ENCODE measurements at regions not wholly inside any gene's neighbourhood (a gene's known extent, or its start where the extent isn't known, plus 50 kb on each side); places are given as distances from the start of the nearest gene placed in this dataset.

DNA sequence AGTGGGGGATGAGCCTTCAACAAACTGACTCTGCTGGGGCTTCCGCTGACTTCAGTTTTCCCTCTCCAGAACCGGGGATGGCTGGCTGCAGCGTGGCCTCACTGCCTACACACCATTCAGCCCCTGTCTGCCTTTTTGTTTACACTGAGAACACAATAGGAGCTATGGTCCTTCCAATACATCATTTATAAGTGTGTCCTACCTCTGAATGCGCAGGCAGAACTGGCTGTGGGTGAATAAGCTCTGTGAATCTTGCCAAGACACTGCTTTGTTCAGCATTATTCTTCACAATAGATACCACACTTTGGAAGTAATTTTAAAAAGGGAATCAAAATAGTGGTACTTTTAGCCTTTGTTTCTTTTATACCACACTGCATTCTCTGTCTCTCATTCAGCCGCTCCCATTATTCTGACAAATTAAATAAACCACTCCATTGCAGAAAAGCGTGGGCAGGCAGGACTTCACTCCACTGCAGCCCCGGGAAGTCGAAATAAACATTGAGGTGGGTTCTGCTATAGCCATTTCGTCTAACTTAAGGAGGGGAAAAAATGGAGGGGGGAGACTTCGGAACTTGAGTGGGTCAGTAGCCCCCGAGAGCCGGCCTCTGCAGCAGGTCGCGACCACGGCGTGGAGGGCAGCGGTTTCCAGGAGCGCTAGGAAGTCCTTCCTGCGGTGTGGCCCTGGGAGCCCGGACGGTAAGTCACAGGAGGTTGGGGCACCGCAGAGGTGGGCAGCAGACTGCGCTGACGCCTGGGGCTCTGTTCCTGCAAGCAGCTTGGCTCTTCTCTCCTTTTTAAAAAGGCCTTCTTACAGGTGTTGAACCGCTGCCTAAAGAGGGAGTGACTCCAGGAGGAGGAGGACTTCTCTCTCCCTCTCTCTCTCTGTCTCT lies 94.8 kb upstream of the SOX1 start:
- DNase-seq, result no peak

DNA sequence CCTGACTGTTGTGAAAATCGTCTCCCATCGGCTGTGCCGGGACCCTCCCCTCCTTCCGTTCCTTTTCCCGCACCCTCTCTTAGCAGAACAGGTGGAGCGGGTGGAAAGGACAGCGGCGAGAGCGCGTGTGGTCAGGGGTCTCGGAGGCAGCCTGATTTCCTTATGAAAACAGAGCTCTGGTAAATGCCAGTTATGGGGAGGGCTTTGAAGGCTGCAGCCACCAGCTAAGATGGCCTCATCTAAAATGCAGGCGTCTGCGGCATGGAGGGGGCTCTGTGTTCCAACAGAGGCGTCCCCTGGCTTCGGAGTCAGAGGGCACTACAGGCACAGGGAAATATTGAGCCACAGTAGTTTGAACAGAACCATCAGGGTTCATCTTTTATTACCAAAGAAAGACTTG lies 93.8 kb upstream of the SOX1 start:
- no peak for DNase-seq

DNA sequence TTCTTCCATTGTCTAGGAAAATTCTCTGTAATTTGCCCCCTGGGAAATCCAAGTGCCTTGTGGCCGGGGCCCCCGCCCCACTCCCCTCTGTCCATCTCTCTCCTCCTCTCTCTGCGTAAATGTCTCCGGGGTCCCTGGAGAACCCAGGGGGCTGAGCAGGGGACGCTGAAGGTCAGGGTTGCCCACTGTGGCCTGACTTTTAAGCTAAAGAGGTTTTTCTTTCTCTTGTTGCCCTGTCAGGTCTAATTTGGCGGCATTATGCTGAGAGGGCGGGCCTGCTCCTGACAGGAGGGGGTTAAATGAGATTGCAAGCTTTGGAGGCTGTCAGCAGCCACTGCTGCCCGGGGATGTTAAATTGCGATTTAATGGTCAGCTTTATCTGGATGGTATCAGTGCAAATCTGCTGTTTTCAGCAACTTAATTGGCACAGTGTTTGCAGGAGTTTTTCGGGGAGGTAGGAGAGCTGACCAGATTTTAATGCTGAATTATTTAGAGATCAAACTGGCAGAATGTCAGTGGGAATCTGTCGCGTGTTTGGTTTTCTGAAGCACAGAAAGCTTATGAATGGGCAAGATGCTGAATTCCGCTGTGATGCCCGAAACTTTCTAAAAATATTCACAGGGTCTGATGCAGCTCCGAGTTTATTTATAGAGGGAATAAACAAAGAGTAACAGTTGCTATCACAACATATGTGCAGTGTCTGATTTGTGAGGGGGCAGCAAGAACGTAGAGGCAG lies 93.2 kb upstream of the SOX1 start:
- no peak for DNase-seq

DNA sequence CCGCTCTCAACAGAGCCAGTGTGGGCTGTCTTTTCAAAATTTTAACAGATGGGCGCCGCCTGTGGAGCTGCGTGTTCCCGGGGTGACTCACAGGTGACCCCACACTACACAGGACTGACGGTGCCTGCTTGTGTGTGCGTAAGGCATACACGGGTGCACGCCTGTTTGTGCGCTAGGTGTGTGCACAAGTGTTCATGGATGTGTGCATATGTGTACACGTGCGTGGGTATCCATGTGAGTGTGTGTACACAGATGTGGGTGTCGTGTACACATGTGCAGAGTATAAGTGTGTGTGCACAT lies 92.7 kb upstream of the SOX1 start:
- no peak for DNase-seq

DNA sequence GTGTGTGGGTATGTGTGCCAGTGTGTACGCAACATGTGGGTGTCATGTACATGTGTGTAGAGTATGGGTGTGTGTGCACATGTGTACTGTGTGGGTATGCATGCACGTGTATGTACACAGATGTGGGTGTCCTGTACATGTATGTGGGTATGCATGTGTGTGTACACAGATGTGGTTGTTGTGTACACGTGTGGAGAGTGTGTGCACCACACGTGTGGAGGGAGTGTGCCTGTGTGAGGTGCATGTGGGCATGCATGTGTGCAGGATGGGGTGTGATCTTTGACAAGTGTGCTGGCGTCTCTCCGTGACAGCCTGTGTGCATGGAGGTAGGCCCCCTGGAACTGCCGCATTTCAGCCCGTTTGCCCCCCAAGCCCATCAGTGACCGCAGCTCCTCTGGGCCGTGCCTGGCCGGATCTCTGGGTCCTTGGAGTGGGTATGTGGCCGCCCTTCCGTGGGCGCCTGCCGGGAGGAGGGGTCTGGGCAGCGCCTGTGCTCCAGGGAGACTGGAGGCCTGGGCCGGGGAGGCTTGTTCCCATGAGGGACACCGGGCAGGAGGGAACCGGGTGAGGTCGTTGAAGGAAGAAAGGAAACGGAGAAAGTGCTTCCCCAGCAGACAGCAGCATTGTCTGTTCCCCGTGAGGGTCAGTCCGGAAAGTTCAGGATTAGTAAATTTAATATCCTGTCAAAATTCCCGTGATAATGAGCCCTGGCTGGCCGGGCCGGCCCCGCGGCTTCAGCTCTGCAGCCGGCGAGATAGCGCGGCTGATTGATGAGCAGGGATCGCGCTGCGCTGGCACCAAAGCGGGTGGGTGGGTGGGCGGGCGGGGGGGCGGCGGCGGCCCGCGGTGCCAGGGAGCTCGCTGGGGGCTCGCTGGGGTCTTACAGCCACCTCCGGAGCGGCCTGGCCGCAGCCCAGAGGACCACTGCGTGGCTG lies 91.1 kb upstream of the SOX1 start:
- DNase-seq, result no peak

DNA sequence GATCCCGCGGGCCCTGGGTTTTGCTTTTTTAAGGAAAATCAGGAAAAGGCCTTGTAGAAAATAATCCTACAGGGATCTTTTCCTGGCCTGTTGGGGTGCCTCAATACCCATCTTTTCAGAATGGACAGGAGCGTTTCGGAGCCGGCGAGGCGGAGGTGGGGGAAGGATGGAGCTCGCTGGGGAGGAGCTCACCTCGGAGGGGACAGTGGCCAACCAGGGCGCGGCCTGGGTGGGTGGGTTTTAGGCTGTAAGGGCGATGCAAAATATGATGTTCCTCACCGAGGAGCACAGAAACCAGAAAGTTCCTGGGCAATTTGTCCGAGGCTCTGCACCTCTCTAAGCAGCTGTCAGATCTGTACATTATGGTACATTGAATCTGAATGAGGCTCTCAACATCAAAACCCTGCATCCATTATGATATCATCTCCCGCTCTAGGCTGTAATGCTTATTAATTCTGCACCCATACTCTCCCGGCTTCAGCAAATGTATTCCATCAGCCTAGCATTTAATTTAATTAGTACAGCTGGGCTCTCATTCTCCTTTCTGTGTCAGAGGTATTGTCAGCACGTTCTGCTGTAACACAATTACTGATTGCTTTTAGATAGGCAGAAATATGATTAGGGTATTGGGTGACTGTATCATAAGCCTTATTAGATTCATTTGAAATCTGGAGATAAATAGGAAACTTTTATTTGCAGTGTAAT lies 90.3 kb upstream of the SOX1 start:
- no peak for DNase-seq

DNA sequence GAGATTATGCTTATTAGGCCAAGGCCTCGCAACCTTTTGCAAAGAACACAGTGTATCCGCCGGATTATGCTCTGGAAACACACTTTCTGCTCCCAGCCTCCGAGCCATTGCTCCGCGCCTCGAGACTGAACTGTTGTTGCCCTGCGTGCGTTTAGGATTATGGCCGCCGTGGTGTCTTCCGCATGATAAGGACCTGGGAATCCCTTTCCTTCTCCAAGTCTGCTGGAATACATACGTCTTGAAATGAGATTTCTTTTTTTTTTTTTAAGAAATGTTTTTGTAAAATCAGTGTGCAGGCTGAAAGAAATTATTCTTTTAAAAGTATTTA lies 89.8 kb upstream of the SOX1 start:
- DNase-seq, result no peak

DNA sequence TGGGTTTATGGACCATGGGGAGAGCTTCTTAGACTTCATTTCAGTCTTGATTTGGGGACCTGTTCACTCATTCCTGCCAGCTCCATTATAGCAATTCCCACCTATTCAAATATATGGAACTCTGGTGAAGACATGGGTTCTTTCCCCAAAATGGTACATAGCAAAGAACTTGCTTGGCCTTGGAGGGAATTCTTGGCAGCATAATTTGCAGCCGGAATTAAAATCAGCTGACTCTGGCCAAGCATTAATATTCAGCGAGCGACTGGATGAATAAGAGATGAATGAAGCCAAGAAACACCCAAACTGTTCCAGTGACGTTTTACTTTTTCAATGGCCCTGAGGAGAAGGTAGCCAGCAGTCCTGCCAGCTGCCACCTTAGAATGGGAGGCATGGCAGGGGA lies 88.4 kb upstream of the SOX1 start:
- DNase-seq, result no peak

DNA sequence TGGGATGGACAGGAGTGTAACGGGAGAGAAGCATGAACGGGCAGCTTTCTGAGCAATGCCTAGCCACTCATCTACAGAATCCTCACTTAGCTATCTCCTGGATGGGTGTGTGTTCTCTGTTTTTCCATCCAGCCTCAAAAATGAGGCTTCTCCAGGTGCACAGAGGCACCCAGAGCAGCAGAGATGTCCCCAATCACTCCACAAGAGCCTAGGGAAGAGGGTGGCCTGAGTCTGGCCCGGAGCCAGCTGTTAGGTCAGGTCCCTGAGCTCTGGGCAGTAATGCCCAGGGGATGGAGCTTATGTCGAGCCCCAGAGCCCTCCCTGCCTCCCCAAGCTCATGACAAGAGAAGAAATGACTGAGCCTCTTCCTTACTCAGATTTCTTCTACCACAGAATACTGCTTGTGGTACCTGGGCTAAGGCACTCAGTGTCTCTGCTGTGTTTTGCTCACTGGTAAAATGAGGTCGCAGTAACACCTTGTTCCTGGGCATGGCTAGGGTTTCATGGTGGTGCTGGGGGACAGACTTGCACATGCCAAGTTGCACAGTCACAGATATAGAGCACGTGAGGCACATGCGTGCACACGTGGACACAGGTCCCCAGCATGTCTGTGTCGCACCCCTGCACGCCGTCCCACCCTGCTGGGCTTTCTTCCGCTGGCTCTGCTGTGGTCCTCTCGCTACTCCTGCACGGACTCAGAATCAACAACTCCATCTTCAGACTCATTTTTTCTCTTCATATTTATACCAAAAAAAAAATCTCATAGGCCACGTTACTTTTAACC lies 86.6 kb upstream of the SOX1 start:
- DNase-seq, result no peak

DNA sequence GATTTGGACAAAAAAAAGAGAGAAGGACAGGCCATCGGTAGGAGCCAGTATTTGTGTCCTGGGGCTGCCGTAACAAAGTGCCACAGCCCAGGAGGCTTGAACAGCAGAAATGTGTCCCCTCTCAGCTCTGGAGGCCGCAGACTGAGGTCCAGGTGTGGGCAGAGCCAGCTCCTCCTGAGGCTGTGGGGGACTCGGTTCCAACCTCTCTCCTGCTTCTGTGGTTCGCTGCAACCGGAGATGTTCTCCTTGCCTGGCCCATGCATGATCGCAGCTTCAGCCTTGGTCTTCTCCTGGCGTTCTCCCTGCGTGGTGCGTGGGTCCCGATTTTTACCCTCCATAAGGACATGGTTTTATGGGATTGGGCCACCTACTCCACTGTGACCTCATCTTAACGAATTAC lies 85.9 kb upstream of the SOX1 start:
- no peak for DNase-seq

DNA sequence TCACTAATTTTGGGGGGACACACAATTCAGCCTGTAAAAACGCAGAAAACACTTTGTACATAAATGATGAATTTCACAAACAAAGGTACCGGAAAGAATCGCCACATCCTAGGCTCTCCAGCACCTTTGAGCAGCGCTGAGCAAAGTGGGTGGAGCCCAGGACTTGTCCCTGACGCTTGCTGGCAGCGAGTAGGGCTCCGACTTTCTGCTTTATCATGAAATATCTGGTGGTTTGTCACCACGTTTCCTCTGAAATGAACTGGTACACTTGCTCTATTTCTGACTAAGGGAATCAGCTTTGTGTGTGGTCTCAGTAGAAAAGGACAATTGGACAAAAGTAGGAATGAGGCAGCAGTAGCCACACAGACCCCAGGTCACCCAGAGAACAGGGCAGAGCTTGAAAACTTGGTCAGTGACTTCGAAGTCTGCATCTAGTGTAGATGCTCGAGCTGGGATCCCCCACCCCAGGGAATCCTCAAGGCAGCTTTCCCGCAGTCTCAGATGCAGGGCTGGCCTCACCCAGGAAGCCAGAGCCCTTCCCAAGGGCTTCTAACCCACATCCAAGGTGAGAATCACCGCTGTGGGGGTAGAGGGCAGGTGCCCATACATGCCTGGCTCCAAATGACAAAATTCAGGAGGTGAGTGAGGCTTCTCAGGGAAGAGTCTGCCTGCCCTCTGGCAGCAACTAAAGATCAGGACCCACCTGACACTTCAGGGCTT lies 85.3 kb upstream of the SOX1 start:
- DNase-seq, result no peak

DNA sequence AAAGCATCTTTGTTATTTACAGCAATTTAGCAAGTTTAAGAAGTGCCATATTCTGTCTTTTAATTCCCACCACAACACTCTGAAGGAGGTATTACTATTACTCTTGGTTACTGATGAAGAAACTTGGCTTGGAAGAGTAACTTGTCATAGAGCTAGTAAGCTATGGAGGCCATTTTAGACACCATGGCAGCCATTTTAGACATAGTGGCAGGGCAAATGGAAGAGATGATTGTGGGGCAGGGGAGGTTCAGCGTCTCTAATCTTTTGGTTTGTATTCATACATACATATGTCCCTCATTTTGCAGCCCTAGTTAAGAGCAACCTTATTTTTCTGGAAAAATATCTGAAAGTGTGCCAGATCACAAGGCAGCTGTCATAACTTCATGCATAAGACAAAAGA lies 82.6 kb upstream of the SOX1 start:
- no peak for DNase-seq

DNA sequence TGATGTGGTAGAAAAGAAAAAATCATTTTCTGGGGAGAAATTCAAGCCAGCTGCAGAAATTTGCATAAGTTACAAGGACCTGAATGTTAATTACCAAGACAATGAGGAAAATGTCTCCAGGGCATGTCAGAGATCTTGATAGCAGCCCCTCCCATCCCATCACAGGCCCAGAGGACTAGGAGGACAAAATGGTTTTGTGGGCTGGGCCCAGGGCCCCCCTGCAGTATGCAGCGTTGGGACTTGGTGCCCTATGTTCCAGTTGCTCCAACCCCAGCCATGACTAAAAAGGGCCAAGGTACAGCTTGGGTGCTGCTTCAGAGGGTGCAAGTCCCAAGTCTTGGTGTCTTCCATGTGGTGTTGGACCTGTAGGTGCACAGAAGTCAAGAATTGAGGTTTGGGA lies 76.6 kb upstream of the SOX1 start:
- DNase-seq, result no peak

DNA sequence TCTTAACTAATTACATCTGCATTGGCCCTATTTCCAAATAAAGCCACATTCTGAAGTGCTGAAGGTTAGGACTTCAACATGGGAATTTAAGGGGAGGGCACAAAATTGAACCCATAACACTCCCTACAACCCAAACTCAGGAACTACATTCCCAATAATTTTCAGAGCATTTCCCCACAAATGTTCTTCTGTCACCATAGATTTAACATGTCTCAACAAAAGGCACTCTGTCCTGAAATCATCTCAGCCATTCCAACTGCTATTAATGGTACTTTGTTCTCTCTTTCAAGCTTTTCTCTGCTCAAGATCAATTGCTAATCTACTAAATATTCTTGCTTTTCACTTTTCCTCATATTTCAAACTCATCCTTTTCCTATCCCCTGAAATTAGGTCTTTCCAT lies 74.0 kb upstream of the SOX1 start:
- DNase-seq, result no peak

DNA sequence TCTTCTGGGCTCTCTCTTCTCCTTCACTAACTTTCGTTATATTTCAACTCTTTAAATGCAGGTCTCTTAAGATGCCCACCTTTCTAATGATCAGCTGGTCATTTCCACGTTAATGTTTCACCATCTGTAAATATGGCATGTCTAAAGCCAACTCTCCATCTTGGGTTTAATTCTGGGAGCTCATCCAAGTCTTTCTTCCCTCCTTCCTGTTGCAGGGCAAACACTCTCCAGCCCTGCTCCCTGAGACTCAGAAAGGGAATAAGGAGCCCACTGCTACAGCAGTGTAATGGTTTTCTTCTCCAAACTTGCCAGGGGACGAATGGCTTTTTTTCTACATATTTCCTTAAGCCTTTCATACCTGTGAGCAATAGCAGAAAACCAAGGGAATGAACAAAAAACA lies 73.3 kb upstream of the SOX1 start:
- DNase-seq, result no peak

DNA sequence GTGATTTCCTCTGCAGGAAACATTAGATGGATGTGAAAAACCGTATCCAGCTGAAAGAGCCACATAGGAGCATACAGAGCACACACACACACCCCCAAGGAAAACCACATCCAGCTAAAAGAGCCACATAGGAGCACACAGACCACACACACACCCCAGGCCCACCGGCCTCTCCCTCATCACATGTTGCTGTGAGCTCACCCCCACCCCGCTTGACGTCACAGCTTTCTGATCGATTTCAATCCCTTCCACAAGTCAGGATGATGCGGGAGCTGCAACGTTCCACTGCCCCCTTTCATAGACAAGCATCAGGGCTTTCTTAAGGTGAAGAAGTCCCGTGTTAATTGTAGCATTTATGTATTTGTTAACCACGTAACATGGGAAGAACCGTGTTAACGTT lies 72.4 kb upstream of the SOX1 start:
- DNase-seq, result no peak

DNA sequence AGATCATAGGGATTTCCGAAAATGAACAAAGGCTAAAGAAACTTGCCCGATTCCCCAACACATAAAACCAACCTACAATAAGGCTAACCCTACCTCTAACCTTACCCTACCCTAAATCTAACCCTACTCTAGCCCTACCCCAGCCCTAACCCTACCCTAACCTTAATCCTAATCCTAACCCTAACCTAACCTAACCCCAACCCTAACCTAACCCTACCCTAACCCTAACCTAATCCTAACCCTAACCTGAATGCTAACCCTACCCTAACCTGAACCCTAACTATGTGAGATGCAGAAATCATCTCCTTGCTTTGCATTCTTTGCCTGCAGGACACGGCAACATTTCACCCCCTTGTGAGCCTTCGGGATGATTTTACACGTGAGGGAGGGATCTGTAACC lies 67.6 kb upstream of the SOX1 start:
- no peak for DNase-seq

DNA sequence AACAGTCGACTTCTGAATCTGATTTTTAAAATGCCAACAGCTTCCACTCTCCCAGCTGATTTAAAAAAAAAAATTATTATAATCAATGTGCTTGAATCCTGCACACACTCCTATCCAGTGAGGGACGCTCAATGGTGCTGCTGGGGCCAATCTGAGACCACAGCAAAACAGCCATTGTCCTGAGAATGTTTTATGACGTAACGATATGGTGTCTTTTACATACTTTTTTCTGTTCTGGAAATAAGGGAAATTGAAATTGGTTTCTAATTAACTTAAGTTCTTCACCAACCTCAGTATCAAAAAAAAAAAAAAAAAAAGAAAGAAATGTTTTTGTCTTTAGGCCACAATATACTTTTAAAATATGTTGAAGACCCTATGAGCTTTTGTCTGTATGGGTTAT lies 66.1 kb upstream of the SOX1 start:
- DNase-seq, result no peak

DNA sequence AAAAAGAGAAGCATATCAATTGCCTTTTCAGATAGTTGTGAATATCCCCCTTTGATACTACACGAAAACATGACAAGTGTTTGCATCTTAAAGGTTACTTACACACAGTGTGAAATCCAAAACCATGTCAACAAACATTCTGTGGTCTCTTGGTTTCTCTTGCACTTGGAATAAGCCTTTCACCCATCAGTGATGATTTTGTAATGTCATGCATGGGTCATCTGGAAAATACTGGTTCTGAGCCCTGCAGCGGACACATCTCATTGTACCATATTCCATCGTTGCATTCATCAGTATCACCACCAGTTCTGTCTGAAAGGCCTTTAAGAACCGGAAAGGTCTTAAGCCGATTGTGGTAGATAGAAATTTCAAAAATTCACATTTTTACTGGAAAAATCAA lies 65.4 kb upstream of the SOX1 start:
- no peak for DNase-seq

DNA sequence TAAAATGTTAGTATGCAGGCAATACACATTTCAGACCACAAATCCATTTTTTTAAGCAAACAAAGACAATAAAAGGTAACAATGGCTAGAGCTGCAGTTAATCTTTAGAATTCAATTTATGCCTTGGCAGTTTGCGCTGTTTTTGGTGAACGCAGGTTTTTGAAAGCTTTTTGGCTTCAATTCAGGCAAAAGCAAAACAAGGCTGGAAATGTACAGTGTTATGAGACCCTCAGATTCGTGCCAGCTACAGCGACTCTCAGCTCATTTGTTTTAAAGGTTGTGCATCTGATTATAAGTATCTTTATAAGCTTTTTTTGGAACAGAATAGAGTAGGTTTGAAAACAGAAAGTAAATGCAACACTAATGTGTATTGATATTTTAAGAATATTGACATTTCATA lies 63.6 kb upstream of the SOX1 start:
- no peak for DNase-seq

DNA sequence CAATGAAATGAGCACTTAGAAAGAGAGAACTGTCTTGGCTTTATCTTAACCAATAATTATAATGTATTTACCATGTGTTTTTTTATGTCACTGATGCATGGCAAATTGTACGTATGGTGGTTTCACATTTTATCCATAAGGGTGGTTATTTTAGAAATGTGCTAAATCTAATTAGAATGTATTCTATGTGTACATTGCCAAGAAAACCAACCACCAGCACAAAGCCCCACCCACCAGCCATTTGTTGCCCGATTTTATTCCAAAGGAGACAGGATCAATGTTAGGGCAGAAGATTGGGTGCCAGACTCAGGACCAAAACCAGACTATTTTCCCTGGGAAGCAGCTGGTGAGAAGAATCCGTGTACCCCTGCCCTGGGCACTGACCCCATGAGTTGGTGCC lies 63.0 kb upstream of the SOX1 start:
- DNase-seq, result no peak
